ENCODE measurements at regions not wholly inside any gene's neighbourhood (a gene's known extent, or its start where the extent isn't known, plus 50 kb on each side); places are given as distances from the start of the nearest gene placed in this dataset.

- TF ChIP-seq, protein P1, sequence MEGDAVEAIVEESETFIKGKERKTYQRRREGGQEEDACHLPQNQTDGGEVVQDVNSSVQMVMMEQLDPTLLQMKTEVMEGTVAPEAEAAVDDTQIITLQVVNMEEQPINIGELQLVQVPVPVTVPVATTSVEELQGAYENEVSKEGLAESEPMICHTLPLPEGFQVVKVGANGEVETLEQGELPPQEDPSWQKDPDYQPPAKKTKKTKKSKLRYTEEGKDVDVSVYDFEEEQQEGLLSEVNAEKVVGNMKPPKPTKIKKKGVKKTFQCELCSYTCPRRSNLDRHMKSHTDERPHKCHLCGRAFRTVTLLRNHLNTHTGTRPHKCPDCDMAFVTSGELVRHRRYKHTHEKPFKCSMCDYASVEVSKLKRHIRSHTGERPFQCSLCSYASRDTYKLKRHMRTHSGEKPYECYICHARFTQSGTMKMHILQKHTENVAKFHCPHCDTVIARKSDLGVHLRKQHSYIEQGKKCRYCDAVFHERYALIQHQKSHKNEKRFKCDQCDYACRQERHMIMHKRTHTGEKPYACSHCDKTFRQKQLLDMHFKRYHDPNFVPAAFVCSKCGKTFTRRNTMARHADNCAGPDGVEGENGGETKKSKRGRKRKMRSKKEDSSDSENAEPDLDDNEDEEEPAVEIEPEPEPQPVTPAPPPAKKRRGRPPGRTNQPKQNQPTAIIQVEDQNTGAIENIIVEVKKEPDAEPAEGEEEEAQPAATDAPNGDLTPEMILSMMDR (IDR thresholded peaks at IDR 0.05) = no peak
- no peak for TF ChIP-seq POLR2A (IDR thresholded peaks at IDR 0.05)
Observed at GRCh38 chr15:20348900-20349773, 192.5 kb downstream of the GOLGA6L6 start.
